Lower lobe of right lung (tissue), 2 donors: ENCODE measurements at regions not wholly inside any gene's neighbourhood (a gene's known extent, or its start where the extent isn't known, plus 50 kb on each side); places are given as distances from the start of the nearest gene placed in this dataset.

ENCODE experiments used
- ATAC-seq, 2 donors: fragments of 200-7000 bp; cut with Tn5 transposase; one replicate each; pipeline ENCODE4 v1.9.1; 2020 to 2022; ENCODE audit warnings: mild to moderate bottlenecking in 2 of 2, moderate library complexity in 2 of 2
- DNase-seq: peaks from one replicate; pipeline ENCODE4 v3.0.0-alpha.2; 2020
- H3K27ac ChIP-seq: fragments of 200-600 bp; one replicate; pipeline ENCODE4 v1.8.0; 2022
- H3K27me3 ChIP-seq: fragments of 200-600 bp; one replicate; pipeline ENCODE4 v1.8.0; 2022; ENCODE audit warnings: low read depth
- H3K36me3 ChIP-seq: fragments of 200-600 bp; one replicate; pipeline ENCODE4 v1.8.0; 2022; ENCODE audit warnings: mild to moderate bottlenecking
- H3K4me1 ChIP-seq: fragments of 200-600 bp; one replicate; pipeline ENCODE4 v1.8.0; 2022
- H3K4me3 ChIP-seq: fragments of 200-600 bp; one replicate; pipeline ENCODE4 v1.8.0; 2022; ENCODE audit warnings: mild to moderate bottlenecking
- H3K9me3 ChIP-seq: fragments of 200-600 bp; one replicate; pipeline ENCODE4 v1.8.0; 2022
- intact Hi-C: fragments of 100-400 bp; cut with DNase I; formaldehyde crosslinking; loops from one replicate; pipeline ENCODE4 v1.11.0; 2022
- TF ChIP-seq, protein P1 (sequence below): fragments of 200-600 bp; IDR thresholded peaks from one replicate; pipeline ENCODE4 v1.8.0; 2022; ENCODE audit warnings: antibody characterized with exemption, mild to moderate bottlenecking
- donor health status: DM: no; HTN: yes; CAD: no; lungs with severe emphysema.

DNA sequence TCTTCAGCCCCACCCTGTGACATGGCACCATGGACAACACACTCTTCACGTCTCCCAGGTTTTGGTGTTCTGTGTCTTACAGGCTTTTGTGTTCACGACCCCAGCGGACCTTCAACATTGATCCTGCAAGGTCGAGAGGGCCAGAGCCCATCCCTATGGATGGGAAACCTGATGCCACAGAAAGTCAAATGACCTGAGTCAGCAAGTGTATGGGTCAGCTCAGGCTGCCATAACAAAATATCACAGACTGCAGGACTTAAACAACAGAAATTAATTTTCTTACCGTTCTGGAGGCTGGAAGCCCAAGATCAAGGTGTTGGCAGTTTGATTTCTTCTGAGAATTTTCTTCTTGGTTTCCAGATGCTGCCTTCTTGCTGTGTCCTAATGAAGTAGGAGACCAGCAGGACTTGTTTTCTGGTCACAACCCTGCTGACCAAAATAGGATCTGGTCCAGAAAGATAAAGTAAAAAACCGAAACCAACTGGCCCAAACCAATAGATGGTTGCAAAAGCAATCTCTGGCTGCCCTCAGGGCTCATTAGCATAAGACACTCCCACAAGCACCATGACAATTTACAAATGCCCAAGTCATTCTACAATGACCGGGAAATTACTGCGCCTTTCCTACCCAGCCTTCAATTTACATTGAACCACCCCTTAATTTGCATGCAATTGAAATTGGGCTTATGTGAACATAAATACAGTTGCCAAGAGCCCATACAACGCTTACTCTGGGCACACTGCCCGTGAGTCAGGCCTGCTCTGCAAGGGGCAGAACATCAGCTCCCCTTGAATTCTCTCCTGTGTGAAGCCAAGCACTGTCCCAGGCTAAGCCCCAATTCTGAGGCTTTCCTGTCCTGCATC lies 82.9 kb upstream of the SLC22A11 start:
- DNase-seq (no peak), ATAC-seq (no peak)
- TF ChIP-seq, protein P1, sequence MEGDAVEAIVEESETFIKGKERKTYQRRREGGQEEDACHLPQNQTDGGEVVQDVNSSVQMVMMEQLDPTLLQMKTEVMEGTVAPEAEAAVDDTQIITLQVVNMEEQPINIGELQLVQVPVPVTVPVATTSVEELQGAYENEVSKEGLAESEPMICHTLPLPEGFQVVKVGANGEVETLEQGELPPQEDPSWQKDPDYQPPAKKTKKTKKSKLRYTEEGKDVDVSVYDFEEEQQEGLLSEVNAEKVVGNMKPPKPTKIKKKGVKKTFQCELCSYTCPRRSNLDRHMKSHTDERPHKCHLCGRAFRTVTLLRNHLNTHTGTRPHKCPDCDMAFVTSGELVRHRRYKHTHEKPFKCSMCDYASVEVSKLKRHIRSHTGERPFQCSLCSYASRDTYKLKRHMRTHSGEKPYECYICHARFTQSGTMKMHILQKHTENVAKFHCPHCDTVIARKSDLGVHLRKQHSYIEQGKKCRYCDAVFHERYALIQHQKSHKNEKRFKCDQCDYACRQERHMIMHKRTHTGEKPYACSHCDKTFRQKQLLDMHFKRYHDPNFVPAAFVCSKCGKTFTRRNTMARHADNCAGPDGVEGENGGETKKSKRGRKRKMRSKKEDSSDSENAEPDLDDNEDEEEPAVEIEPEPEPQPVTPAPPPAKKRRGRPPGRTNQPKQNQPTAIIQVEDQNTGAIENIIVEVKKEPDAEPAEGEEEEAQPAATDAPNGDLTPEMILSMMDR = no peak
- H3K27me3 ChIP-seq = peaks cover 12% of the 10 kb centered on the region
- intact Hi-C loops = no loop called here
- no peaks in the 10 kb centered on the region for H3K9me3 ChIP-seq
- no peak overlapping the region for H3K27ac ChIP-seq
- no peaks in the 10 kb centered on the region for H3K4me1 ChIP-seq
- H3K36me3 ChIP-seq = no peaks in the 10 kb centered on the region
- no peak overlapping the region for H3K4me3 ChIP-seq

GRCh38 chr11:64474680-64475079 lies 81.1 kb upstream of the SLC22A11 start:
- TF ChIP-seq, protein P1 = no peak
- H3K27ac ChIP-seq = no peak overlapping the region
- no peaks in the 10 kb centered on the region for H3K9me3 ChIP-seq
- intact Hi-C loops = no loop called here
- no peaks in the 10 kb centered on the region for H3K4me1 ChIP-seq
- ATAC-seq = no peak
- peaks cover 12% of the 10 kb centered on the region for H3K27me3 ChIP-seq
- no peaks in the 10 kb centered on the region for H3K36me3 ChIP-seq
- DNase-seq = no peak
- H3K4me3 ChIP-seq = no peak overlapping the region

GRCh38 chr11:64475145-64475544 lies 80.6 kb upstream of the SLC22A11 start:
- H3K4me3 ChIP-seq = no peak overlapping the region
- H3K27ac ChIP-seq = no peak overlapping the region
- H3K36me3 ChIP-seq = no peaks in the 10 kb centered on the region
- H3K9me3 ChIP-seq = no peaks in the 10 kb centered on the region
- DNase-seq (no peak), ATAC-seq (no peak)
- intact Hi-C loops = no loop called here
- TF ChIP-seq, protein P1 = no peak
- H3K27me3 ChIP-seq = peaks cover 12% of the 10 kb centered on the region
- no peaks in the 10 kb centered on the region for H3K4me1 ChIP-seq

DNA sequence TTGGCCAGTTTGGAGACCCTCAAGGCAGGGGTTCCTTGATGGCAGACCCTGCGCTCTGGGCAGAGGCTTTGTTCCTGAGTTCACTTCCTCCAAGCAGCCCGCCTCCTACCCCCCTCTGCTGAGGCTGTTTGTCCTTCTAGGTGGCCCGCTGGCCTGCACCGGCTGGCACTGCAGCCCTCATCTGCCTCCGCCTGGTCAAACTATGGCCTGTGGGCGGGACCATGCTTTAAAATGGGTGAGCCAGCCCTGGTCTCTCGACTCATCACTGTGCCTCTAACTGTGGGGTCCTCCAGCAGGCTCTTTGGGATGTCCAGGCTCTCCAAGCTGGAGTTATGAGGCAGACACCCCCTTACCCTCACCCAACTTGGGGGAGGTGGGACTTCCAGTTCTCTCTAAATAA lies 78.9 kb upstream of the SLC22A11 start:
- peaks cover 12% of the 10 kb centered on the region for H3K27me3 ChIP-seq
- no peak overlapping the region for H3K4me3 ChIP-seq
- H3K4me1 ChIP-seq = no peaks in the 10 kb centered on the region
- intact Hi-C loops = no loop called here
- ATAC-seq = no peak
- DNase-seq = no peak
- TF ChIP-seq, protein P1 = no peak
- H3K9me3 ChIP-seq = no peaks in the 10 kb centered on the region
- H3K36me3 ChIP-seq = no peaks in the 10 kb centered on the region
- no peak overlapping the region for H3K27ac ChIP-seq

- intact Hi-C loops = no loop called here
- TF ChIP-seq, protein P1 = no peak
- DNase-seq (no peak), ATAC-seq (no peak)
- Histone ChIP-seq H3K9me3 (no peaks in the 10 kb centered on the region), H3K27me3 (peaks cover 12% of the 10 kb centered on the region), H3K27ac (no peak overlapping the region), H3K36me3 (no peaks in the 10 kb centered on the region), H3K4me3 (no peak overlapping the region), H3K4me1 (no peaks in the 10 kb centered on the region)
Observed at GRCh38 chr11:64477675-64478074, 78.1 kb upstream of the SLC22A11 start.
